Aorta (tissue), 5 donors: ENCODE measurements at regions not wholly inside any gene's neighbourhood (a gene's known extent, or its start where the extent isn't known, plus 50 kb on each side); places are given as distances from the start of the nearest gene placed in this dataset.

Experiments used
- ATAC-seq: fragments of 200-7000 bp; cut with Tn5 transposase; one replicate; pipeline ENCODE4 v1.9.1; 2022; ENCODE audit warnings: moderate library complexity; ENCODE audit not compliant: low FRiP score
- DNase-seq, 2 donors: peaks; one replicate each; pipeline ENCODE4 v3.0.0-alpha.2; 2020
- H3K27ac ChIP-seq, 2 donors: one replicate each; pipeline ENCODE4 v1.5.1; 2013; ENCODE audit warnings: low read length in 2 of 2, mild to moderate bottlenecking in 2 of 2, moderate library complexity in 2 of 2, control low read depth in 1 of 2, inconsistent platforms in 1 of 2, low read depth in 1 of 2
- H3K27me3 ChIP-seq, 2 donors: one replicate each; pipeline ENCODE4 v1.6.1; 2013; ENCODE audit warnings: control low read depth in 1 of 2, low read length in 1 of 2, mild to moderate bottlenecking in 1 of 2, moderate library complexity in 1 of 2; ENCODE audit not compliant: insufficient read depth in 2 of 2, control insufficient read depth in 1 of 2
- H3K36me3 ChIP-seq, 2 donors: one replicate each; pipeline ENCODE4 v1.6.1; 2013; ENCODE audit warnings: control low read depth in 1 of 2, low read length in 1 of 2, mild to moderate bottlenecking in 1 of 2; ENCODE audit not compliant: insufficient read depth in 2 of 2, control insufficient read depth in 1 of 2
- H3K4me1 ChIP-seq, 2 donors: one replicate each; pipeline ENCODE4 v1.6.1; 2013; ENCODE audit warnings: low read length in 2 of 2, control low read depth in 1 of 2, mild to moderate bottlenecking in 1 of 2, moderate library complexity in 1 of 2; ENCODE audit not compliant: insufficient read depth in 2 of 2, control insufficient read depth in 1 of 2
- H3K4me3 ChIP-seq, 2 donors: one replicate each; pipeline ENCODE4 v1.5.1; 2013; ENCODE audit warnings: low read length in 2 of 2, control low read depth in 1 of 2, mild to moderate bottlenecking in 1 of 2
- H3K9me3 ChIP-seq: one replicate; pipeline ENCODE4 v1.6.1; 2013; ENCODE audit warnings: mild to moderate bottlenecking, low read length; ENCODE audit not compliant: control insufficient read depth
- WGBS, 2 donors: extraction: QIAGEN DNeasy Blood & Tissue Kit; methylation state at CpG; one replicate each; pipeline ENCODE4 v1.1.7; 2013; 5-methylcytosine and 5-hydroxymethylcytosine counted together
- intact Hi-C, 2 donors: fragments of 100-400 bp; cut with DNase I; formaldehyde crosslinking; loops; one replicate each; pipeline versions ENCODE4 v1.14.2 to v1.15.0; 2022
- donor health status: healthy with polysubstance abuse.
- donor health status: Bipolar disorder and iron deficiency.
- donor health status: DM: no; HTN: no; CAD: no.
- donor health status: DM: no; HTN: no; CAD: no.
- donor health status: DM: yes; HTN: yes; CAD: no.

GRCh38 chr3:95911767-95912166 lies 902.6 kb upstream of the EPHA6 start:
- ATAC-seq (peak; percentile 15), DNase-seq (peak in 1 of 2 donors; percentile 69)
- Histone ChIP-seq H3K27me3 (no peaks in the 10 kb centered on the region), H3K4me3 (no peak overlapping the region), H3K4me1 (peaks cover 0 to 1% of the 10 kb centered on the region in 2 donors), H3K36me3 (no peaks in the 10 kb centered on the region), H3K27ac (no peak overlapping the region), H3K9me3 (no peaks in the 10 kb centered on the region)
- intact Hi-C loops = no loop called here
- WGBS, 2 donors = 86 to 91% methylated on average over 1 of the region's 1 CpG

GRCh38 chr3:95923496-95924210 lies 890.7 kb upstream of the EPHA6 start:
- Histone ChIP-seq H3K27ac (peak overlapping the region in 1 of 2 donors; percentile 51), H3K9me3 (no peaks in the 10 kb centered on the region), H3K4me3 (no peak overlapping the region), H3K27me3 (no peaks in the 10 kb centered on the region), H3K4me1 (peaks cover 0 to 2% of the 10 kb centered on the region in 2 donors), H3K36me3 (no peaks in the 10 kb centered on the region)
- ATAC-seq (peak; percentile 88), DNase-seq (peak in 1 of 2 donors; percentile 53)
- 51 to 54% methylated on average over 3 of the region's 3 CpGs for WGBS, 2 donors
- intact Hi-C loops = no loop called here

DNA sequence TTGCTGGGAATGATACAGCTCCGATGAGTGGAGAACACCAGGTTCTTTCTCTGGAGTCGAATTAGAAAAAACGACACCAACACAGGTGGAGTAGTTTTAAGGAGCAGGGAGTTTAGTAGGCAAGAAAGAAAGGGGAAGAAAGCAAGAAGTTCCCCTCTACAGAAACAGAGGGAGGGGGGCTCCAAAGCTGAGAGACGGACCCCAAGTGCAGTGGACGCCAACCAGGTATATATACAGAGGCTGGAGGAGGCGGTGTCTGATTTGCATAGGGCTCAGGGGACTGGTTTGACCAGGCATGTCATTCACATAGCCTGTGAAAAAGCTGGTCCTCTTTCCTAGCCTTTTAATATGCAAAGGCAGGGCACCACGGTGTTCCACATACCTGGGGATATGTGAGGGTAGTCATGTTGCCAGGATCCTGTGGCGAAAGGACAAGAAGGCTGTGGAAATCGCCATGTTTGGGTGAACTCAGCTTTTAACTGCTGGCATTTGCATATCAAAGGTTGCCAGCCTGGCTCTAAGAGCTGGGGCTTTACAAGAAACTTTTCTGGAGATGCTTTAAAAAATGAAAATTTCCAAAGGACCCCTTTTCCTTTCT lies 887.4 kb upstream of the EPHA6 start:
- Histone ChIP-seq H3K4me3 (no peak overlapping the region), H3K27ac (no peak overlapping the region), H3K36me3 (no peaks in the 10 kb centered on the region), H3K9me3 (no peaks in the 10 kb centered on the region), H3K27me3 (no peaks in the 10 kb centered on the region), H3K4me1 (peaks cover 0 to 2% of the 10 kb centered on the region in 2 donors)
- intact Hi-C loops = no loop called here
- WGBS, 2 donors = 58 to 59% methylated on average over 9 of the region's 9 CpGs
- ATAC-seq = no peak
- no peak for DNase-seq

- intact Hi-C loops = no loop called here
- WGBS, 2 donors = 66 to 72% methylated on average over 1 of the region's 1 CpG
- ATAC-seq = no peak
Measured at GRCh38 chr3:95934181-95934580, 880.2 kb upstream of the EPHA6 start.

DNA sequence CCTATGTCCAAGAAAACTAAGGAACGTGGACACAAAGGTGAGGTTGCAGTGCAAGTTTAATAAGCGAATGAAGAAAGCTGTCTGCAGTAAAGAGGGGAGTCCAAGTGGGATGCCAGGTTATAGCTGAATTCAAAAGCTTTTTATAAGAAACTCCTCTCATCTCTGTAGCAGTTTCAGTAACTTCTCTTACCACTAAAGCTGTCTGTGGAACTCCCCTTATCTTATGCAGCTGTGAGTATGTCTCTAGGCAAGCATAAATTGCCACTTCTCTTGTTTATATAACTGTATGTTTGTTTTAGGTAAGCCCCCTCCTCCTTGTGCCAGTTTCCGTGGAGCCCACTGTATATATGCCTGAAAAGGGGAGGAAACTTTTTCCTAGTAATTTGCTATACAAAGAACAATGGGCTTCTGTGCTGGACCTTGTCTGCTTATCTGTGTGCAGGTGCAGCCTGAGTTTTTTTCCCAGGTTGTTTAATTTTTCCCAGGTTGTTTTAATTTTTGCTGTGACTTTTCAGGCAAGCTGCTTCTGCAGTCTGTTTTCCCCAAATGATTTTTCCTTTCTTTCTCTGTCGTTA lies 875.1 kb upstream of the EPHA6 start:
- H3K9me3 ChIP-seq = no peaks in the 10 kb centered on the region
- no peak for ATAC-seq
- intact Hi-C loops = no loop called here
- H3K27ac ChIP-seq = no peak overlapping the region
- WGBS, 2 donors = 62 to 63% methylated on average over 4 of the region's 4 CpGs
- H3K27me3 ChIP-seq = no peaks in the 10 kb centered on the region
- H3K4me3 ChIP-seq = no peak overlapping the region
- no peaks in the 10 kb centered on the region for H3K4me1 ChIP-seq
- no peak for DNase-seq
- H3K36me3 ChIP-seq = no peaks in the 10 kb centered on the region

More at GRCh38 chr3:95934181-95934580, 880.2 kb upstream of the EPHA6 start:
- Histone ChIP-seq H3K36me3 (no peaks in the 10 kb centered on the region), H3K27me3 (no peaks in the 10 kb centered on the region), H3K27ac (no peak overlapping the region), H3K4me3 (no peak overlapping the region), H3K4me1 (no peaks in the 10 kb centered on the region), H3K9me3 (no peaks in the 10 kb centered on the region)
- DNase-seq = no peak

- Histone ChIP-seq H3K27me3 (no peaks in the 10 kb centered on the region), H3K9me3 (no peaks in the 10 kb centered on the region), H3K36me3 (no peaks in the 10 kb centered on the region), H3K4me1 (no peaks in the 10 kb centered on the region), H3K4me3 (no peak overlapping the region), H3K27ac (no peak overlapping the region)
- WGBS, 2 donors = 14 to 36% methylated on average over 2 of the region's 2 CpGs
- ATAC-seq = no peak
- intact Hi-C loops = no loop called here
- DNase-seq = no peak
Measured at GRCh38 chr3:95965704-95966336, 848.6 kb upstream of the EPHA6 start.

- 90% methylated on average over 2 of the region's 2 CpGs for WGBS, 2 donors
- no peaks in the 10 kb centered on the region for H3K9me3 ChIP-seq
- no peaks in the 10 kb centered on the region for H3K27me3 ChIP-seq
- intact Hi-C loops = no loop called here
- no peaks in the 10 kb centered on the region for H3K36me3 ChIP-seq
- ATAC-seq (no peak), DNase-seq (no peak)
- no peak overlapping the region for H3K4me3 ChIP-seq
- no peaks in the 10 kb centered on the region for H3K4me1 ChIP-seq
- no peak overlapping the region for H3K27ac ChIP-seq
Measured at GRCh38 chr3:95971573-95971972, 842.8 kb upstream of the EPHA6 start.

DNA sequence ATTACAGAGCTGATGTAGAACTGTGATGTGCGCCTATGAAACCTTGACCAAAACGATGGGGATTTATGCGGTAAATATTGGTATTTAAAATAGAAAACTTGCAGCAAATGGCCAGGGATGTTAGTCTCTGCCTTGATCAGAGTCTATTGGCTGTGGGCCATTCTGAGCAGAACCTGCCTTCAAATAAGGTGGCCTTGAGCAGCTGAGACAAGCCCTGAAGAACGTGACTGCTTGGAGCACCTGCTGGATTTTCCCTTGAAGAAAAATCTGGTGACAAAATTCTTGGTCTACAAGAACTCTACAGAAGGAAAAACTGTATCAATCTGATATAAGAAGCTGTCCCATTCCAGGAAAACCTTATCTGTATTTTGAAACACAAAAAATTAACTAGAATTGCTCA lies 820.1 kb upstream of the EPHA6 start:
- no peak for ATAC-seq
- no peak for DNase-seq
- H3K36me3 ChIP-seq = no peaks in the 10 kb centered on the region
- intact Hi-C loops = no loop called here
- WGBS, 2 donors = 82% methylated on average over 4 of the region's 4 CpGs
- H3K27me3 ChIP-seq = no peaks in the 10 kb centered on the region
- H3K4me1 ChIP-seq = no peaks in the 10 kb centered on the region
- H3K4me3 ChIP-seq = no peak overlapping the region
- H3K9me3 ChIP-seq = no peaks in the 10 kb centered on the region
- H3K27ac ChIP-seq = no peak overlapping the region
